Keratinocyte (primary cell): ENCODE measurements at regions not wholly inside any gene's neighbourhood (a gene's known extent, or its start where the extent isn't known, plus 50 kb on each side); places are given as distances from the start of the nearest gene placed in this dataset.

Experiments used
- DNase-seq: peaks from one replicate; pipeline ENCODE4 v3.0.0-alpha.2; 2011; ENCODE audit warnings: low read depth, missing footprints, low spot score
- FAIRE-seq: peaks from 2 replicates; lab custom pipeline; 2011; peaks lifted over from hg19 to GRCh38; lab: Jason Lieb, UNC
- H2AFZ ChIP-seq: 2 replicates; pipeline ENCODE4 v1.6.0; 2012; ENCODE audit warnings: low read length, control low read depth, inconsistent platforms; ENCODE audit not compliant: control insufficient read depth
- H3K27ac ChIP-seq: 2 replicates; pipeline ENCODE4 v1.5.1; 2011; ENCODE audit warnings: low read length; ENCODE audit not compliant: control insufficient read depth, insufficient read depth
- H3K27me3 ChIP-seq: 3 replicates; pipeline ENCODE4 v1.6.0; 2011; ENCODE audit warnings: low read length; ENCODE audit not compliant: control insufficient read depth, insufficient read depth; ENCODE audit errors: extremely low read depth
- H3K36me3 ChIP-seq, 2 experiments: 2 replicates in 1 of 2; 3 replicates in 1 of 2; pipeline ENCODE4 v1.5.1; 2011; ENCODE audit warnings: low read length in 2 of 2, mild to moderate bottlenecking in 1 of 2; ENCODE audit not compliant: control insufficient read depth in 2 of 2, insufficient read depth in 2 of 2; ENCODE audit errors: extremely low read depth in 1 of 2
- H3K4me1 ChIP-seq: 3 replicates; pipeline ENCODE4 v1.5.1; 2011; ENCODE audit warnings: low read length; ENCODE audit not compliant: control insufficient read depth, insufficient read depth; ENCODE audit errors: extremely low read depth
- H3K4me2 ChIP-seq: 3 replicates; pipeline ENCODE4 v1.6.0; 2011; ENCODE audit warnings: low read depth, low read length; ENCODE audit not compliant: control insufficient read depth, insufficient read depth; ENCODE audit errors: extremely low read depth
- H3K4me3 ChIP-seq, 3 experiments: fragments of 200-600 bp in 1 of 3; sonication (generic) in 1 of 3; 2 replicates in 2 of 3; 3 replicates in 1 of 3; pipeline ENCODE4 v1.5.1; 2011 to 2016; ENCODE audit warnings: low read length in 3 of 3, mild to moderate bottlenecking in 3 of 3, control low read depth in 2 of 3, inconsistent platforms in 1 of 3, low read depth in 1 of 3, mixed read lengths in 1 of 3, mixed run types in 1 of 3, moderate library complexity in 1 of 3; ENCODE audit not compliant: control insufficient read depth in 2 of 3, insufficient read depth in 2 of 3; ENCODE audit errors: extremely low read depth in 1 of 3
- H3K79me2 ChIP-seq: 2 replicates; pipeline ENCODE4 v1.6.0; 2012; ENCODE audit warnings: low read length; ENCODE audit not compliant: control insufficient read depth, insufficient read depth
- H3K9ac ChIP-seq: 3 replicates; pipeline ENCODE4 v1.6.0; 2011; ENCODE audit warnings: low read length; ENCODE audit not compliant: control insufficient read depth, insufficient read depth; ENCODE audit errors: extremely low read depth
- H3K9me1 ChIP-seq: 3 replicates; pipeline ENCODE4 v1.6.0; 2011; ENCODE audit warnings: low read length; ENCODE audit not compliant: control insufficient read depth, insufficient read depth; ENCODE audit errors: extremely low read depth
- H3K9me3 ChIP-seq: 2 replicates; pipeline ENCODE4 v1.5.1; 2012; ENCODE audit warnings: low read depth, low read length; ENCODE audit not compliant: control insufficient read depth
- H4K20me1 ChIP-seq: 3 replicates; pipeline ENCODE4 v1.6.0; 2011; ENCODE audit warnings: low read length; ENCODE audit not compliant: control insufficient read depth, insufficient read depth; ENCODE audit errors: extremely low read depth
- CTCF ChIP-seq, 3 experiments: IDR thresholded peaks in 1 of 3; conservative IDR thresholded peaks in 1 of 3; optimal IDR thresholded peaks in 1 of 3; 2 replicates in 2 of 3; 3 replicates in 1 of 3; pipeline versions ENCODE3 to v1.5.1; 2011; ENCODE audit warnings: low read length in 3 of 3, mild to moderate bottlenecking in 3 of 3, moderate library complexity in 2 of 3, control low read depth in 1 of 3, inconsistent platforms in 1 of 3; ENCODE audit not compliant: insufficient read depth in 2 of 3; ENCODE audit errors: extremely low read depth in 1 of 3
- EZH2 ChIP-seq: IDR thresholded peaks from one replicate; pipeline ENCODE4 v1.6.1; 2012; ENCODE audit warnings: inconsistent platforms, mild to moderate bottlenecking, low read length, moderate library complexity
- dilution Hi-C: fragments of 300-500 bp; cut with MboI; formaldehyde crosslinking; loops from one replicate; pipeline ENCODE4 v1.7.0; 2020; ENCODE audit warnings: low sequenced_read_pairs; ENCODE audit not compliant: extremely low pct_ligation_motif_present

DNA sequence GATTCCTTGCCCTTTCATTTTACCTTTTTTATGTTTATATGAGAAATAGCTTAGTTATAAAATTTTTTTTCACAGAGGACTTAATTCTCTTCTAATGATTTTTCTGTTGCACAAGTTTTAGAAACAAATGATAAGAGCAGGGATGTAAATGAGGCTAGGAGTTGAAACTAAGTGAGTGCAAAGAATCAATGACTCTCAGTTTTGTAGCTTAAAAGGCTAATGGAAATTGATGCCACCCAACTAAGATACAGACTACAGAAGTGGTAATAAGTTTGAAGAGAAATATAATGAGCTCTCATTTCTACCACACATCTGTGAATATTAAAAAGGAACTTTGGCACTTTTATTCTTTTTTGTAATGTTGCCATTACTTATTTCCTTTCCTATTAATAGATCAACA lies 105.1 kb downstream of the LURAP1L start:
- no peaks in the 10 kb centered on the region for H3K9me1 ChIP-seq
- H3K4me2 ChIP-seq: no peak overlapping the region
- no peaks in the 10 kb centered on the region for H4K20me1 ChIP-seq
- no peak overlapping the region for H2AFZ ChIP-seq
- no peaks in the 10 kb centered on the region for H3K79me2 ChIP-seq
- H3K27me3 ChIP-seq: no peaks in the 10 kb centered on the region
- no peak overlapping the region for H3K4me3 ChIP-seq
- no peak overlapping the region for H3K9ac ChIP-seq
- TF ChIP-seq CTCF (optimal IDR thresholded peaks at IDR 0.05 in 1 of 3, IDR thresholded peaks at IDR 0.05 in 1 of 3, conservative IDR thresholded peaks at IDR 0.05 in 1 of 3; ENCODE audit: extremely low read depth in 1 of 3, insufficient read depth in 2 of 3, low read length in 3 of 3): no peak
- TF ChIP-seq EZH2: no peak
- H3K27ac ChIP-seq: no peak overlapping the region
- FAIRE-seq (no peak), DNase-seq (no peak)
- dilution Hi-C loops: no loop called here
- H3K36me3 ChIP-seq: no peaks in the 10 kb centered on the region
- H3K4me1 ChIP-seq: peaks cover 14% of the 10 kb centered on the region
- no peaks in the 10 kb centered on the region for H3K9me3 ChIP-seq

GRCh38 chr9:12880406-12881015 lies 105.7 kb downstream of the LURAP1L start:
- no peak for DNase-seq
- TF ChIP-seq CTCF (optimal IDR thresholded peaks at IDR 0.05 in 1 of 3, IDR thresholded peaks at IDR 0.05 in 1 of 3, conservative IDR thresholded peaks at IDR 0.05 in 1 of 3; ENCODE audit: extremely low read depth in 1 of 3, insufficient read depth in 2 of 3, low read length in 3 of 3) (no peak), EZH2 (no peak)
- peak overlapping the region; percentile 6 for H3K4me2 ChIP-seq
- no peak overlapping the region for H3K27ac ChIP-seq
- no peaks in the 10 kb centered on the region for H4K20me1 ChIP-seq
- no peak overlapping the region for H3K9ac ChIP-seq
- no peaks in the 10 kb centered on the region for H3K27me3 ChIP-seq
- H3K4me3 ChIP-seq: no peak overlapping the region
- H3K79me2 ChIP-seq: no peaks in the 10 kb centered on the region
- H3K36me3 ChIP-seq: no peaks in the 10 kb centered on the region
- dilution Hi-C loops: no loop called here
- H3K9me1 ChIP-seq: no peaks in the 10 kb centered on the region
- no peaks in the 10 kb centered on the region for H3K9me3 ChIP-seq
- peak overlapping the region; percentile 70 for H2AFZ ChIP-seq
- FAIRE-seq: peak; percentile 43
- peaks cover 9% of the 10 kb centered on the region for H3K4me1 ChIP-seq
